Activated CD4-positive, alpha-beta T cell treated with anti-CD3 and anti-CD28 coated beads, Interleukin-2, amount 10 ng/mL, durations not matched to agents 7 days and 5 days (primary cell): ENCODE measurements at regions not wholly inside any gene's neighbourhood (a gene's known extent, or its start where the extent isn't known, plus 50 kb on each side); places are given as distances from the start of the nearest gene placed in this dataset.
"Not testable (repeated sequence)": the region's sequence is repeated elsewhere in the genome, so short reads cannot be mapped to it uniquely, and the experiment has no call there.

ENCODE experiments used
- CTCF ChIA-PET: fragments of 350-600 bp; sonication (Branson Sonifier 250); formaldehyde crosslinking; loops from one replicate; lab custom pipeline; 2021; ENCODE audit warnings: antibody characterized with exemption; lab: Charles Lee
- POLR2A ChIA-PET: fragments of 350-600 bp; sonication (Branson Sonifier 250); formaldehyde crosslinking; loops from one replicate; lab custom pipeline; 2021; ENCODE audit warnings: antibody characterized with exemption; lab: Charles Lee
- DNase-seq: peaks from one replicate; pipeline ENCODE4 v3.0.0-alpha.2; 2020
- H3K27ac Mint-ChIP-seq: one replicate; pipeline ENCODE4 v1.8.0; 2021; ENCODE audit warnings: mild to moderate bottlenecking, moderate library complexity, mixed read lengths
- H3K27me3 Mint-ChIP-seq: one replicate; pipeline ENCODE4 v1.8.0; 2021; ENCODE audit warnings: mixed read lengths
- H3K36me3 Mint-ChIP-seq: one replicate; pipeline ENCODE4 v1.8.0; 2021; ENCODE audit warnings: low read depth, mixed read lengths
- H3K4me1 Mint-ChIP-seq: one replicate; pipeline ENCODE4 v1.8.0; 2021; ENCODE audit warnings: mixed read lengths
- H3K4me3 Mint-ChIP-seq: one replicate; pipeline ENCODE4 v1.8.0; 2021; ENCODE audit warnings: mild to moderate bottlenecking, moderate library complexity, mixed read lengths
- H3K9me3 Mint-ChIP-seq: one replicate; pipeline ENCODE4 v1.8.0; 2021; ENCODE audit warnings: mixed read lengths

DNA sequence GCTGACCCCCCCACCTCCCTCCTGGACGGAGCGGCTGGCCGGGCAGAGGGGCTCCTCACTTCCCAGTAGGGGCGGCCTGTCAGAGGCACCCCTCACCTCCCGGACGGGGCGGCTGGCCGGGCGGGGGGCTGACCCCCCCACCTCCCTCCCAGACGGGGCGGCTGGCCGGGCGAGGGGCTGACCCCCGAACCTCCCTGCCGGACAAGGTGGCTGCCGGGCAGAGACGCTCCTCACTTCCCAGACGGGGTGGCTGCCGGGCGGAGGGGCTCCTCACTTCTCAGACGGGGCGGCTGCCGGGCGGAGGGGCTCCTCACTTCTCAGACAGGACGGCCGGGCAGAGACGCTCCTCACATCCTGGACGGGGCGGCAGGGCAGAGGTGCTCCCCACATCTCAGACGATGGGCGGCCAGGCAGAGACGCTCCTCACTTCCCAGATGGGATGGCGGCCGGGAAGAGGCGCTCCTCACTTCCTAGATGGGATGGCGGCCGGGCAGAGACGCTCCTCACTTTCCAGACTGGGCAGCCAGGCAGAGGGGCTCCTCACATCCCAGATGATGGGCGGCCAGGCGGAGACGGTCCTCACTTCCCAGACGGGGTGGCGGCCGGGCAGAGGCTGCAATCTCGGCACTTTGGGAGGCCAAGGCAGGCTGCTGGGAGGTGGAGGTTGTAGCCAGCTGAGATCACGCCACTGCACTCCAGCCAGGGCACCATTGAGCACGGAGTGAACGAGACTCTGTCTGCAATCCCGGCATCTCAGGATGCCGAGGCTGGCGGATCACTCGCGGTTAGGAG is 66.2 kb upstream of the PAPPA2 start:
- H3K9me3 Mint-ChIP-seq, H3K27ac Mint-ChIP-seq, H3K4me3 Mint-ChIP-seq, H3K36me3 Mint-ChIP-seq, POLR2A ChIA-PET, CTCF ChIA-PET, H3K27me3 Mint-ChIP-seq, H3K4me1 Mint-ChIP-seq, DNase-seq: not testable (repeated sequence)

DNA sequence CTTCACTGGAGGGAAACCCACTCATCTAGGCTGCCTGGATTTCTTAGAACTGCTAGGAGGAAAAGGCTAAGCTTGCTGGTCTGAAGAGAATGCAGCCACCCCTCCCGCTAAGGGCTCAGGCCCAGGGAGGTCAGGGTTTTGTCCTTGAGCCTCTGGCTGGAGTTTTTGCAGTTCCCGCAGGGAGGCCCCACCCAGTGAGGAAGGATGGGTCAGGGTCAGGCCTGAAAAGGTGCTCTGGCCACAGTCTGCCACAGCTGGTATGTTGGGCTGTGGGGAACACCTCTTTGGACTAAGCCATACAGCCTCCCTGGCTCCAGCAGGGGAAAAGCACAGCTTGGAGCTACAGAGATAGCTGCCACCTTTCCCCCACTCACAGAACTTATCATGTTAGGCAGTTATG is 71.4 kb upstream of the PAPPA2 start:
- no peak overlapping the region for H3K27ac Mint-ChIP-seq
- no peaks in the 10 kb centered on the region for H3K9me3 Mint-ChIP-seq
- DNase-seq: no peak
- H3K4me3 Mint-ChIP-seq: no peak overlapping the region
- CTCF ChIA-PET: no interaction called here
- no peaks in the 10 kb centered on the region for H3K4me1 Mint-ChIP-seq
- POLR2A ChIA-PET: no interaction called here
- H3K27me3 Mint-ChIP-seq: no peaks in the 10 kb centered on the region
- no peaks in the 10 kb centered on the region for H3K36me3 Mint-ChIP-seq

DNA sequence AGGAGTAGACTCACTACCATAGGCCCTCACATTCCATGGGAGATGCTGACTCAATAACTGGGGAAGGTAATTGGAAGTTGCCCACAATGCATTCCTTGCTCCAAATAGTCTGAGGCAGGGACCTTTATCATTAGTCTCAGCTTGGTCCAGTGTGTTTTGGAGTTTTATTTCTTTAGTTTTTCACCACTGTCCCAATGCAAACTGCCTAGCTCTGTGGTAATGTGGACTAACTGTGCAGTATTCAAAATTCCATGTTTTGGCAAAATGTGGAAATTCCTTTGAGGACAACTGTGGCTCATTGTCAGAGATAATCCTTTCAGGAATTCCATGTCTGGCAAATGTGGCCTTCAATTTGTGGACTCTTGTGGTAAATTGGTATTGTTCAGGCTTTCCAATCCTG is 78.1 kb upstream of the PAPPA2 start:
- no peak overlapping the region for H3K4me3 Mint-ChIP-seq
- ChIA-PET POLR2A (no interaction called here), CTCF (no interaction called here)
- H3K27me3 Mint-ChIP-seq: no peaks in the 10 kb centered on the region
- H3K4me1 Mint-ChIP-seq: no peaks in the 10 kb centered on the region
- H3K36me3 Mint-ChIP-seq: no peaks in the 10 kb centered on the region
- no peak for DNase-seq
- H3K9me3 Mint-ChIP-seq: no peaks in the 10 kb centered on the region
- no peak overlapping the region for H3K27ac Mint-ChIP-seq

DNA sequence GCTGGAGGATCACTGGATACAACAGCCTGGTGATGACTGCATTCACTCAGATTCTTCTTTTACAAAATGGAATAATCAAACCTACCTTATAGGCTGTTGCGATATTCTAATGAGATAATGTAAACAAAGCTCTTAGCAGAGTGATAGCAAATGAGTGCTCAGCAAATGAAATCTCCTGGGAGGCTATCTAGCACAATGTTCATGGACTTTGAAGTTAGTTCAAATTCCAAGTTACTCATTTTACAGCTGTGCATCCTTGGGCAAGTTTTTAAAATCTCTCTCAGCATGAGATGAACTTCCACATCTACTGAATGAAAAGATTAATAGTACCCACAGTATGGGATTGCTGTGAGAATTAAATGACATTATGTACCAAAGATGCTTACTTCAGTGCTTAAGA is 80.8 kb upstream of the PAPPA2 start:
- H3K4me1 Mint-ChIP-seq: no peaks in the 10 kb centered on the region
- ChIA-PET CTCF (no interaction called here), POLR2A (no interaction called here)
- no peaks in the 10 kb centered on the region for H3K27me3 Mint-ChIP-seq
- H3K36me3 Mint-ChIP-seq: no peaks in the 10 kb centered on the region
- no peak overlapping the region for H3K4me3 Mint-ChIP-seq
- H3K9me3 Mint-ChIP-seq: no peaks in the 10 kb centered on the region
- H3K27ac Mint-ChIP-seq: no peak overlapping the region
- no peak for DNase-seq

DNA sequence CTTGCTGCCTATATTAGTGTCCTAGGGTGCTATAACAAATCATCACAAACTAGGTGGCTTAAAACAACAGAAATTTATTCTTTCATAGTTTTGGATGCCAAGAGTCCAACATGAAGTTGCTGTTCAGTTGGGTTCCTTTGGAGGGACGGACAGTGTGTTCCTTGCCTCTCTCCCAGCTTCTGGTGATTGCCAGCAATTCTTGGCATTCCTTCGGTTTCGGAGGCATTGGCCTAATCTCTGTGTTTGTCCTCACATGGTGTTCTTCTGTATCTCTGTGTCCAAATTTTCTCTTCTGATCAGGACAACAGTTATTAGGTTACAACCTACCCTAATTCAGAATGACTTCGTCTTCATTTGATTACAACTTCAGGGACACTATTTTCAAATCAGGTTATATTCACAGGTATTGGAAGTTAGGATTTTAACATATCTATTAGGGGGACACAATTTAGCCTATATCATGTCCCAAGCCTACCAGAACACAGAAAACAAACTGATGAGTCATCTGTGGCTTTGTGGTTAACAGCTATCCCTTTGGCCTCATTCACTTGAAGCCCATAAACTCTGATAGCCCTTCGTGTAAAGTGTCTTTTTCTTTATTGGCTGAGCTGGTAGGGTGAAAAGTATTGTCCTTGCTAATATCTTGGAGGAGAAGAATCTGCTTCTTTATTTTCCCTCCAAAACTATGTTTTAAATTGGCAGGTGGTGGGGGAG is 83.2 kb upstream of the PAPPA2 start:
- no peak for DNase-seq
- POLR2A ChIA-PET: no interaction called here
- Mint-ChIP-seq H3K9me3 (no peaks in the 10 kb centered on the region), H3K27ac (no peak overlapping the region), H3K4me1 (no peaks in the 10 kb centered on the region), H3K36me3 (no peaks in the 10 kb centered on the region), H3K27me3 (no peaks in the 10 kb centered on the region), H3K4me3 (no peak overlapping the region)
- CTCF ChIA-PET: no interaction called here

DNA sequence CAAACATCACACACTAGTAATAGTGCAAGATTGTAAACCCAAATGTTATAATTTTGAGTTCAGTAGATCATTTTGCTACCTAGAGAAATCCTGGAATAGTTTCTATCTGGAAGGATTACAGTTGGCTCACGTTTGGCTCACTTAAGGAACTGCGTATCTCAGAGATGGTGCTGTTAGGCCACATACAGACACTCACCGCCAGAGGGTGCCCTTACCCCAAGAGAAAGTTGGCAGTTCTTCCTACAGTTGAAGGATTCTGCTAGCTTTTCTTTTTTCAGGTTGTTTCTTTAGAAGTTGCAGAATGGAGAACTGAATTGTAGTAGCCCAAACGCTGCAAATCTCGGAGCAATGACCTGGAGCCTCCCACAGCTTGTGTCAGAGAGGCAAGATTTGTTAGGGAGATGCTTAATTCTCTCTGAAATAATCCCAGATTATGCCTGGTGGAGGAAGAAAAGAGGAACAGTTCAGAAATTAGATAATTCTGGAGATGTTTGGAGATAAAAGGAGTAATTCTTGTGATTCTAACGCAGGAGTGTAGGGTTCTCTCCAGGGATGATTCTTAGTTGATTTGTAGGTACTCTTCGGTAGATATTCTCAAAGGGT is 87.9 kb upstream of the PAPPA2 start:
- peaks cover 2% of the 10 kb centered on the region for H3K27me3 Mint-ChIP-seq
- H3K36me3 Mint-ChIP-seq: no peaks in the 10 kb centered on the region
- no peak overlapping the region for H3K4me3 Mint-ChIP-seq
- peak; percentile 67 for DNase-seq
- ChIA-PET CTCF (no interaction called here), POLR2A (no interaction called here)
- no peaks in the 10 kb centered on the region for H3K9me3 Mint-ChIP-seq
- no peak overlapping the region for H3K27ac Mint-ChIP-seq
- no peaks in the 10 kb centered on the region for H3K4me1 Mint-ChIP-seq

DNA sequence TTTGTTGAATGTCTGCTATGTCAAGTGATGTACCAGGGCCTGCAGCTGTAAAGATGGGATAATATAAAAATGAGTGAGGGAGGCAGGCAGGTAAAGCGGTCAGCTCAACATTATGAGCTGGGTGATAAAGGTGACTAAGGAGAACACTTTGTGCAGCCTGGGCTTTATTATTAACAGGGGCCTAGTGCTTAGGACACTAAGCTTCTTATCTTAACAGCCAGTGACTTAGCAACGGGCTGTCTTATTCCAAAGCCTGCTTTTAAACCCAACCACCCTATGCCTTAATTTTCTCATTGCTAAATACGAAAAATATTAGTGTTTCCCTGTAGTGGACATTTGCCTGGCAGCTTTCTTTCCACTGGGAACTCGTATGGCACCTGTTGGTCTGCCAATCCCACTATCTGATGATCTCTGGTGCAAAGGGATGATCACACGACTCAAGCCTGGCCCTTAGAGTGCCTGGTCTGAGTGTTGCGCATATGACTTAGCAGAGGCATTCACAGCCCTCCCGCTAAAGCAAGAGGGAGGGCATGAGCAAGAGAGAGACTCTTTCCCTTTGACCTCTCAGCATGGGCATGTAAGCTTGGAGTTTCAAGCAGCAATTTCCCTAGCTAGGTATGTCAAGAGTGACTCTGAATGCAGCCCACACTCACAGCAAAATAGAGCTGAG is 98.6 kb upstream of the PAPPA2 start:
- Mint-ChIP-seq H3K36me3 (no peaks in the 10 kb centered on the region), H3K27me3 (no peaks in the 10 kb centered on the region), H3K4me1 (no peaks in the 10 kb centered on the region), H3K27ac (no peak overlapping the region), H3K4me3 (no peak overlapping the region), H3K9me3 (no peaks in the 10 kb centered on the region)
- ChIA-PET POLR2A (no interaction called here), CTCF (no interaction called here)
- no peak for DNase-seq

DNA sequence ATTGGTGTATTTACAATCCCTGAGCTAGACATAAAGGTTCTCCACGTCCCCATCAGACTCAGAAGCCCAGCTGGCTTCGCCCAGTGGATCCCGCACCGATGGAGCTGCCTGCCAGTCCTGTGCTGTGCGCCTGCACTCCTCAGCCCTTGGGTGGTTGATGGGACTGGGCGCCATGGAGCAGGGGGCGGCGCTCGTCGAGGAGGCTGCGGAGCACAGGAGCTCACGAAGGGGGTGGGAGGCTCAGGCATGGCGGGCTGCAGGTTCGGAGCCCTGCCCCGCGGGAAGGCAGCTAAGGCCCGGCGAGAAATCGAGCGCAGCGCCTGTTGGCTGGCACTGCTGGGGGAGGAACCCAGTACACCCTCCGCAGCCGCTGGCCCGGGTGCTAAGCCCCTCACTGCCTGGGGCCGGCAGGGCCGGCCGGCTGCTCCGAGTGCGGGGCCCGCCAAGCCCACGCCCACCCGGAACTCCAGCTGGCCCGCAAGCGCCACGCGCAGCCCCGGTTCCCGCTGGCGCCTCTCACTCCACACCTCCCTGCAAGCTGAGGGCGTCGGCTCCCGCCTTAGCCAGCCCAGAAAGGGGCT is 113.8 kb upstream of the PAPPA2 start:
- H3K4me1 Mint-ChIP-seq, H3K27me3 Mint-ChIP-seq, H3K27ac Mint-ChIP-seq, H3K4me3 Mint-ChIP-seq, H3K36me3 Mint-ChIP-seq, CTCF ChIA-PET, DNase-seq, POLR2A ChIA-PET: not testable (repeated sequence)
- peaks cover 17% of the 10 kb centered on the region for H3K9me3 Mint-ChIP-seq

DNA sequence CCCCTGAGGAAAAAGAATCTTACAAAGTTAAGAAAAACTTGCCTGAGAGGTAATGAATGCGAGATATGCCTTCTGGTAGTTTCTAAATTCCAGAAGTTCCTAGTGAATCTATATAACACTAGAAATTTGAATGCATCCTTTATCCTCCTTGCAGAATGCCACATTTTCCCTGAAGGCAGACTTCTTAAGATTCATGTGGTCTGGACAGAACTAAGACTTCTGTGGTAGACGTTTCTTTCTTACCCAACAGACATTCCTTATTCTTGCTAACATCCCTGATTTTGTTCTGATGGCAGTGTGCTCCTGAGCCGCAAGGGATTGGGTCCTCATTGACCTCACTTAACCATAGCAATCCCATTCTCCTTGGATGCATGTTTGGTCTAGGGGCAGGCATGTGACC is 121.3 kb upstream of the PAPPA2 start:
- Mint-ChIP-seq H3K27ac (no peak overlapping the region), H3K36me3 (no peaks in the 10 kb centered on the region), H3K4me3 (no peak overlapping the region), H3K4me1 (no peaks in the 10 kb centered on the region), H3K9me3 (peaks cover 21% of the 10 kb centered on the region), H3K27me3 (no peaks in the 10 kb centered on the region)
- DNase-seq: no peak
- ChIA-PET CTCF (no interaction called here), POLR2A (no interaction called here)

DNA sequence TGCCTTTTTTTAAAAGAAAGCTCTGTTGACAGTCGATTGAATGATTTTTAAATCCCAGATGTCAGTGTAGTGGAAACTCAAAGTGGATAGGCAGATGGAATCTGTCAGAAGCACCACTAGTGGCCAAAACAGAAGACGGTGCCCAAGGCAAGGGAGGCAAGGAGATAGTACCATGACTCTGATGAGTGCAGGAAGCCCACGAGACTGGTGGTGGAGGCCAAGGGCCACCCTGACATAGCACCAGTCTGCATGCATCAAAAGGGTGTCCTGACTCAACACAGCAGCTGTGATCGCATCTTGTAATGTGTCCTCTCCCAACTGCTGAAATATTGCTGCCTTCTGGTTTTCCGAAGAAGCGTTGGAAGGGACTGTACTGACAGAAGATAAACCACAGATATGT is 124.1 kb upstream of the PAPPA2 start:
- no peak overlapping the region for H3K4me3 Mint-ChIP-seq
- no peaks in the 10 kb centered on the region for H3K27me3 Mint-ChIP-seq
- H3K36me3 Mint-ChIP-seq: no peaks in the 10 kb centered on the region
- no peak for DNase-seq
- ChIA-PET CTCF (no interaction called here), POLR2A (no interaction called here)
- peaks cover under 1% of the 10 kb centered on the region for H3K9me3 Mint-ChIP-seq
- H3K27ac Mint-ChIP-seq: no peak overlapping the region
- no peaks in the 10 kb centered on the region for H3K4me1 Mint-ChIP-seq

DNA sequence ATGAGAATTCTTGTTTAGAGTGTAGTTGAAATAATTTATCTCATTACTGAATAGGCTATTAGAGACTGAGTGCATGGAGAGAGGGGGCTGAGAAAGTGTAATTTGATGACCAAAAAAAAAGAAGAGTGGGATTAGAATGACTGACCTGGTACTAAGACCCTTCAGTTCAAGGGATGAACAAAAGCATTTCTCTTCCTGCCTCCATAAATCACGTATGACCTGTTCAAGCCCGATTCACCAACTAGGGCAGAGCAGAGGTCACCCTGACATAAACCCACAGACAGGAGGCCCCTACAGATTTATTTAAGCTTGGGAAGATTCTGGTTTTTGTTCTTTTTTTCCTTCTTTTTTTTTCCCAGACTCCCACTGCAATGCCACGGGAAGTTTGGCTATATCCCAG is 123.7 kb upstream of the COP1 start:
- ChIA-PET POLR2A (interaction anchor here (0.6 kb wide), 1 partner anchor 961 kb away, joined by 4 read pairs; no protein-coding TSS in a partner anchor), CTCF (no interaction called here)
- no peaks in the 10 kb centered on the region for H3K36me3 Mint-ChIP-seq

DNA sequence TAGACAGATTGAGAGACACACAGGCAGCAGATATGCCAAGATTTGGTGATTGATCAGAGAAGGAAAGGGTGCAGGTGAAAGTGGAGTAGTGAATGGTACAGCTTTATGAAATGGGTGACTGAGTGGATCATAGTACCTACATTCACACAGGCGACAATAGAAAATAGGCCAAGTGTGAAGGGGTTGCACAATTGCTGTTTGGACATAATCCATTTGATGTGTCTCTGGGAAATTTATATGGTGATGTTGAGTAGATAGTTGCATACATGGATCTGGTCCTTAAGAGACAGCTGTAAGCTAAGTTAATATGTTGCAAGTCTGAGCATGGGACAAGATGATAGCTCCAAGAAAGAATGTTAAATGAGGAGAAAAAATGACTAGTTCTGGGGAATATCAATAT is 118.6 kb upstream of the COP1 start:
- POLR2A ChIA-PET: no interaction called here
- Mint-ChIP-seq H3K36me3 (no peaks in the 10 kb centered on the region), H3K4me3 (no peak overlapping the region), H3K27ac (no peak overlapping the region), H3K27me3 (no peaks in the 10 kb centered on the region), H3K9me3 (no peaks in the 10 kb centered on the region), H3K4me1 (no peaks in the 10 kb centered on the region)
- DNase-seq: no peak
- CTCF ChIA-PET: no interaction called here

More for the DNA sequence above, 123.7 kb upstream of the COP1 start:
- Mint-ChIP-seq H3K4me3 (no peak overlapping the region), H3K27me3 (no peaks in the 10 kb centered on the region), H3K9me3 (no peaks in the 10 kb centered on the region), H3K27ac (no peak overlapping the region), H3K4me1 (no peaks in the 10 kb centered on the region)
- DNase-seq: no peak

DNA sequence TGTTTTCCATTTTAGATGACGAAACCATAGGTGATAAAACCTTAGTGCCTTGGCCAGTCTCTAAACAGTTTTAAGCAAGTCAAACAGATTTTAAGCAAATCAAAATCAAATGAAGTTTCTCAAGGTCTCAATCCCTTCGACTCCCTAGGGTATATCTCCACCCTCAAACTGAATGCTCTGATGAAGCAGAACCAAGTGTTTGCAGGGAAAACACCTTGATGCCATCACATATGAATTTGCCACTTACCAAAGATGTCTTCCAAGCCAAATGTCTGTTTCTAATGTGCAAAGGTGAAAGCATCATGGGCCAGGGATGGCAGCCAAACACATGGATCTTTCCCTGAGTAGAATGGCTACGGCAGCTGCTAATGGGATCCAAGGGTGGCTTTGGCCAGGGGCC is 116.4 kb upstream of the COP1 start:
- no peak for DNase-seq
- Mint-ChIP-seq H3K36me3 (no peaks in the 10 kb centered on the region), H3K9me3 (no peaks in the 10 kb centered on the region), H3K4me3 (no peak overlapping the region), H3K27ac (no peak overlapping the region), H3K27me3 (no peaks in the 10 kb centered on the region), H3K4me1 (no peaks in the 10 kb centered on the region)
- POLR2A ChIA-PET: no interaction called here
- CTCF ChIA-PET: no interaction called here
